NCI-H2171 treated with DMSO at 0.1 percent for 48 hours (cell line): ENCODE measurements at regions not wholly inside any gene's neighbourhood (a gene's known extent, or its start where the extent isn't known, plus 50 kb on each side); places are given as distances from the start of the nearest gene placed in this dataset.
A peak's percentile ranks its signal among the peaks of the same experiment; 100 is the strongest.

Experiments used
- DNase-seq: peaks from one replicate; lab custom pipeline; 2025; lab: John Stamatoyannopoulos, UW

DNA sequence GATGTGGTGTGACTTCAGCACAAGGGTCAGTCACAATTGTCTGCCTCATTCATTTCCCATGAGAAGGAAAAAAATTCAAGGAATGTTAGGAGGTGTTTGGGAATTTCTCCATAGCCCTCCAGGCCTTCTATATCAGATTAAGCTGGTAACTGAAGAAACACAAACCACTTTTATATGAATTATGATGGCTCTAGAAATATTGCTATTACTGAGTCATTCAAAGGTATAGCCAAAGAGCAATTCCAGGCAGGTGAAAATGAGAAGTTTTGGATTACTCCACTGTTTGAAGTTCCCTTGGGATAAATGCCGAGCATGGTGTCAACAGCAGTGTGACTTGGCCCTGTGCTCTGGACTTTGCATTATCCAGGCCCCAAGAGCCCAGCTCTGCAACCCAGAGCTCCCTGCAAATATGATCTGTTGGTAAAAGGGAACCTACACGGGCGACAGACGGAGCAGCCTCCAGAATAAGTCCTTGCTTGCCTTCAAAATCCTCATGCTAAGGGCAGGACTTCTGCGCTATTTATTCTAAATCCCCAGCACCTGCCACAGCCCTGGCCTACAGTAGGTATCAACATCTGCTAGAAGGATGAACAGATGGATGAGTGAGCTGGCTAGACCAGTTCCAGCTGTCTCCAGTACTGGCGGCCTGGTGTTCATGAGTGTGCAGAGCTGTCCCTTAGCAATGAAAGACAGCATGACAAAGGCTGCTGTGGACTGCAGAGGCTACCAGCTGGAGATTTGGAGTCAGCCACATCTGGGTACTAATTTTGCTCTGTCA lies 67.5 kb upstream of the ZBED5 start:
- peak; percentile 96 for DNase-seq

- no peak for DNase-seq
Observed at GRCh38 chr11:10923882-10924281, 66.0 kb upstream of the ZBED5 start.

- no peak for DNase-seq
Observed at GRCh38 chr11:10922892-10923291, 65.0 kb upstream of the ZBED5 start.

DNA sequence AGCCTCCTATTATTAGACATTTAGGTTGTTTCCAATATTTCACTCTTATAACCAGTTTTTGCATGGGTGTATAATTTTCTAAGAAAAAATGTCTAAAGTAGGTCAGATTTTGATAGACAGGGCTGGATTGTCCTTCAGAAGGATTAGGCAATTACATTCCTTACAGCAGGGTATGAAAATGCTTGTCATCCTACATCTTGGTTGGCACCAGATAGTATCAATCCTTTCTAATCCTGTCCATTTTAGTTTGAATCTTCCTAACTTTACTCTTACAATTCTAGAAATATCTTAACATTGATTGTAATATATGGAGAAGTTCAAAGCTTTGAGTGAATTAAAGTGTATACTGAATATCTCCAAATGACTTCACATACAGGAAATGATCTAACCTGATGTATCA lies 63.0 kb upstream of the ZBED5 start:
- DNase-seq, result no peak

GRCh38 chr11:10920205-10920604 lies 62.4 kb upstream of the ZBED5 start:
- DNase-seq, result no peak

GRCh38 chr11:10918698-10919097 lies 60.8 kb upstream of the ZBED5 start:
- no peak for DNase-seq

DNA sequence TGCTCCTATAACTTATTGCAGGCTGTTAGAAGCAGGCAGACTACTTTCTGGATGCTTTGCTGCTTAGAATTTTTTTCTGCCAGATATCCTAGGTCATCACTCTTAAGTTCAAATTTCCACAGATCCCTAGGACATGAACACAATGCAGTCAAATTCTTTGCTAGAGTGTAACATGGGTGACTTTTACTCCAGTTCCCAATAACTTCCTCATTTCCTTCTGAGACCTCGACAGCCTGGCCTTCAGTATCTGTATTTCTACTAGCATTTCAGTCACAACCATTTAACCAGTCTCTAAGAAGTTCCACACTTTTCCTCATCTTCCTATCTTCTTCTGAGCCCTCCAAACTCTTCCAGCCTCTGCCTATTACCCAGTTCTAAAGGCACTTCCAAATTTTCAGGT lies 60.4 kb upstream of the ZBED5 start:
- no peak for DNase-seq

- DNase-seq, result no peak
Observed at GRCh38 chr11:10917802-10918201, 59.9 kb upstream of the ZBED5 start.

GRCh38 chr11:10916665-10917064 lies 58.8 kb upstream of the ZBED5 start:
- no peak for DNase-seq

DNA sequence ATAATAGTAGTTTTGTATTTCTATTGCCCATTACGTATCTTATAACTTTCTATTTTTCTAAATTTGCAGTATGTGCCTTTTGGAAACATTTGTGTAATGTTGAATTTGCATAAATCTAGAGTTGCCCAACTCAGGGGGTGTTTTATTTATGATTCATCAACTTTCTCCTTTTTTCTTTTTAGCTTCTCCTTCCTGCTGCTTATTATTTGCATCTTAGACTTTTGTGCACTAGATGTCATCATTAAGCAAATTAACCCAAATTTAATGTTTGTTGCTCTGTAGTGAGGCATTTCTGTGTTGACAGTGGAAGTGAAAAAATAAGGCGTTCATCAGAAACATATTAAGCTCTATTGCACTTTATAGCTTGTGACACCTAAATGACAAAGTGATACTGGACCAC lies 56.2 kb upstream of the ZBED5 start:
- DNase-seq, result no peak

- no peak for DNase-seq
Observed at GRCh38 chr11:10913075-10913474, 55.2 kb upstream of the ZBED5 start.

- no peak for DNase-seq
Observed at GRCh38 chr11:10911907-10912306, 54.1 kb upstream of the ZBED5 start.

DNA sequence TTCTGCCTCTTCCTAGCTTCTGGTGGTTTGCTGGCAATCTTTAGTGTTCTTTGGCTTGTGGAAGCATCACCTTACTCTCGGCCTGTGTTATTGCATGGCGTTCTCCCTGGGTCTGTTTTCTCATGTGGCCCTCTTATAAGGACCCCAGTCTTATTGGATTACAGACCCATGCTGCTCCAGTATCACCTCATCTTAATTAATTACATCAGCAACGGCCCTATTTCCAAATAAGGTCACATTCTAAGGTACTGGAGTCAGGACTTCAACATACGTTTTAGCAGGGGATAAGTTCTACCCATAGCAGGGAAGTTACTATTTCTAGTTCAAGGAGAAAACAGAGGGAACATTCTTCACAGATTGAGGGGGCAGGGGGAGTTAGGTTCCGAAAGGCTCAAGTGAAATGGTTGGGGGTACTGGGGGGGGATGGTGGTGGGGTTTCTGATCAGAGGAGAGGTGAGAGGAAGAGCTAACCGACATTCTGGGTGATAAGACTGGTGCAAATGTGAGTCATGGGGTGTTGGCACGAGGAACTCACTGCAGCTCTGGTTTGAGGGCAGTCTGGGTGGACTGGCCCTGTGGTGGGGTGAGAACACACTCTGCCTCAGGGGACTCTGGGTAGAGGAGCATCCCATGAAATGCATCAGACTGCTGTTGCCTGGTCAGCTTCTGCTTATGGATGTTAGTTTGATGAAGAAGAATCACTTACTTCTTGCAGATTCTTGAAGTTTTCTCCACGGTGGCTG lies 51.5 kb upstream of the ZBED5 start:
- DNase-seq, result no peak

- no peak for DNase-seq
Observed at GRCh38 chr11:10908215-10908951, 50.5 kb upstream of the ZBED5 start.
